ENCODE measurements at regions not wholly inside any gene's neighbourhood (a gene's known extent, or its start where the extent isn't known, plus 50 kb on each side); places are given as distances from the start of the nearest gene placed in this dataset.

GRCh38 chr6:63493557-63493956 is 78.7 kb upstream of the LOC128125822 start:
- Histone ChIP-seq H3K36me3 (no peaks in the 10 kb centered on the region), H3K9me3 (no peaks in the 10 kb centered on the region), H3K4me1 (peaks cover 0 to 10% (median 2%) of the 10 kb centered on the region in 4 donors), H3K27me3 (no peaks in the 10 kb centered on the region), H3K4me3 (no peak overlapping the region), H3K27ac (no peak overlapping the region)
- WGBS, 5 donors: 39 to 90% (median 78%) methylated on average over 1 of the region's 1 CpG
- no peak for DNase-seq
- intact Hi-C loops (cut with DNase I; ENCODE audit: low total_unique reads): no loop called here
- TF ChIP-seq CTCF (IDR thresholded peaks at IDR 0.05): no peak
- no peak for TF ChIP-seq EP300 (IDR thresholded peaks at IDR 0.05)
- no peak for TF ChIP-seq POLR2A (IDR thresholded peaks at IDR 0.05)
- no peak for TF ChIP-seq POLR2AphosphoS5 (IDR thresholded peaks at IDR 0.05)

- no peaks in the 10 kb centered on the region for H3K36me3 ChIP-seq
- H3K4me1 ChIP-seq: peaks cover 0 to 10% (median 2%) of the 10 kb centered on the region in 4 donors
- intact Hi-C loops (cut with DNase I; ENCODE audit: low total_unique reads): no loop called here
- H3K4me3 ChIP-seq: no peak overlapping the region
- TF ChIP-seq POLR2A (IDR thresholded peaks at IDR 0.05) (no peak), EP300 (IDR thresholded peaks at IDR 0.05) (no peak), POLR2AphosphoS5 (IDR thresholded peaks at IDR 0.05) (peak in 1 of 3 donors; percentile 14)
- no peaks in the 10 kb centered on the region for H3K9me3 ChIP-seq
- peak overlapping the region in 1 of 5 donors; percentile 59 for H3K27ac ChIP-seq
- DNase-seq: peak in 1 of 2 donors; percentile 30
- no peaks in the 10 kb centered on the region for H3K27me3 ChIP-seq
- 28 to 66% (median 34%) methylated on average over 2 of the region's 2 CpGs for WGBS, 5 donors
Measured at GRCh38 chr6:63496361-63496804, 75.9 kb upstream of the LOC128125822 start.

- Histone ChIP-seq H3K27ac (no peak overlapping the region), H3K27me3 (no peaks in the 10 kb centered on the region), H3K36me3 (no peaks in the 10 kb centered on the region), H3K4me1 (no peaks in the 10 kb centered on the region), H3K9me3 (no peaks in the 10 kb centered on the region), H3K4me3 (no peak overlapping the region)
- no peak for TF ChIP-seq EP300 (IDR thresholded peaks at IDR 0.05)
- no peak for TF ChIP-seq POLR2AphosphoS5 (IDR thresholded peaks at IDR 0.05)
- TF ChIP-seq CTCF (IDR thresholded peaks at IDR 0.05): no peak
- TF ChIP-seq POLR2A (IDR thresholded peaks at IDR 0.05): no peak
- intact Hi-C loops (cut with DNase I; ENCODE audit: low total_unique reads): no loop called here
- no peak for DNase-seq
Measured at GRCh38 chr6:63502156-63502555, 70.1 kb upstream of the LOC128125822 start.

- WGBS, 5 donors: 77 to 93% (median 90%) methylated on average over 5 of the region's 5 CpGs
- Histone ChIP-seq H3K4me1 (peaks cover 0 to 3% (median 0%) of the 10 kb centered on the region in 4 donors), H3K4me3 (no peak overlapping the region), H3K27ac (peak overlapping the region in 1 of 5 donors; percentile 63), H3K27me3 (no peaks in the 10 kb centered on the region), H3K9me3 (no peaks in the 10 kb centered on the region), H3K36me3 (no peaks in the 10 kb centered on the region)
- intact Hi-C loops (cut with DNase I; ENCODE audit: low total_unique reads): no loop called here
- TF ChIP-seq POLR2AphosphoS5 (IDR thresholded peaks at IDR 0.05) (no peak), EP300 (IDR thresholded peaks at IDR 0.05) (no peak), CTCF (IDR thresholded peaks at IDR 0.05) (no peak), POLR2A (IDR thresholded peaks at IDR 0.05) (no peak)
- no peak for DNase-seq
Measured at GRCh38 chr6:63503199-63503598, 69.1 kb upstream of the LOC128125822 start.

- no peak for DNase-seq
- Histone ChIP-seq H3K9me3 (no peaks in the 10 kb centered on the region), H3K36me3 (no peaks in the 10 kb centered on the region), H3K4me3 (no peak overlapping the region), H3K27me3 (no peaks in the 10 kb centered on the region), H3K4me1 (peaks cover 0 to 9% (median 4%) of the 10 kb centered on the region in 4 donors), H3K27ac (no peak overlapping the region)
- TF ChIP-seq POLR2A (IDR thresholded peaks at IDR 0.05): no peak
- no peak for TF ChIP-seq POLR2AphosphoS5 (IDR thresholded peaks at IDR 0.05)
- TF ChIP-seq EP300 (IDR thresholded peaks at IDR 0.05): no peak
- TF ChIP-seq CTCF (IDR thresholded peaks at IDR 0.05): no peak
- intact Hi-C loops (cut with DNase I; ENCODE audit: low total_unique reads): no loop called here
- WGBS, 5 donors: 80 to 92% (median 82%) methylated on average over 3 of the region's 3 CpGs
Measured at GRCh38 chr6:63504777-63505384, 67.4 kb upstream of the LOC128125822 start.

Measured in stomach (tissue), 8 donors.